ENCODE measurements at regions not wholly inside any gene's neighbourhood (a gene's known extent, or its start where the extent isn't known, plus 50 kb on each side); places are given as distances from the start of the nearest gene placed in this dataset.

DNA sequence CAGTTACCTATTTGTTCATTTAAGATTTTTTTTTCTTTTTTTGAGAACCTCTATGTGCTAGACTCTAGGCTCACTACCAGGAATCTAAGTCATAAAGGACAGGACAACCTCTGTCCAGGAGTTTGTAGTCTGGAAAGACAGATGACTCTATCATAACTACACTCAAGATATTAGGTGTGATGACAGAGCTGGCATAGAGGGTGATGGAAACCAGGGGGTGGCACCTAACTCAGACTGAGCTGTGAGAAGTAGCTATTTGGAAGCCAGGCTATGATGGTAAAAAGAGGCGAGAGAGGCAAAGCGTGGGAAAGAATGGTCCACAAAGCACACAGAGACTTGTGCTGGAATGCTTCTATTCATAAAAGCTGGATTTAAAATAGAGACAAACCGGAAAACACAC, 372.3 kb downstream of the SEC14L1 start:
- Histone ChIP-seq H3K27ac (ENCODE audit: low read depth, low read length) (no peak overlapping the region), H3K9ac (ENCODE audit: low read length) (no peak overlapping the region), H3K4me1 (ENCODE audit: control insufficient read depth, insufficient read depth, low read length) (no peaks in the 10 kb centered on the region), H3K27me3 (ENCODE audit: control insufficient read depth, insufficient read depth, low read length) (no peaks in the 10 kb centered on the region), H3K4me3 (ENCODE audit: low read length) (no peak overlapping the region), H3K36me3 (ENCODE audit: control insufficient read depth, insufficient read depth, low read length) (no peaks in the 10 kb centered on the region)

DNA sequence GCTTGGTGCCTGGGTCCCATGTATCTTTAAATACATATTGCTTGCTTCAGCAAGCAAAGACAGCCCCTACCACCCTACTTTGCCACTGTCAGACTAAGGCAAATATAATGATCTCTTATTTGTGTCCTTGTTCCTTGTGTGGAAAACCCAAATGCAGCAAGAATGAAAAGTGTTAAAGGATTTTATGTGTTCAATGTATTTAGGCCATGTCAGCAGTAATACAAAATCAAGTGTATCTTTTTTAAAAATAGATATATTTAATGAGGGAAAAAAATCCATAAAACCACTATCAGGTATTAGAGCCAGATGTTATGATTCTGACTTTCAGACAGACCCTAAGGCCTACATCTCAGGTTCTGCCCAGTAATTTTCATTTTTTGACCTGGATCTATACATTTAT, 374.5 kb downstream of the SEC14L1 start:
- Histone ChIP-seq H3K27ac (ENCODE audit: low read depth, low read length) (no peak overlapping the region), H3K9ac (ENCODE audit: low read length) (no peak overlapping the region)

GRCh38 chr17:77516902-77517301, 376.1 kb downstream of the SEC14L1 start:
- Histone ChIP-seq H3K4me3 (ENCODE audit: low read length) (no peak overlapping the region), H3K27ac (ENCODE audit: low read depth, low read length) (no peak overlapping the region), H3K36me3 (ENCODE audit: control insufficient read depth, insufficient read depth, low read length) (no peaks in the 10 kb centered on the region), H3K27me3 (ENCODE audit: control insufficient read depth, insufficient read depth, low read length) (no peaks in the 10 kb centered on the region), H3K9ac (ENCODE audit: low read length) (no peak overlapping the region), H3K4me1 (ENCODE audit: control insufficient read depth, insufficient read depth, low read length) (no peaks in the 10 kb centered on the region)

More for the DNA sequence above, 374.5 kb downstream of the SEC14L1 start:
- H3K4me3 ChIP-seq (ENCODE audit: low read length), result no peak overlapping the region
- no peaks in the 10 kb centered on the region for H3K4me1 ChIP-seq (ENCODE audit: control insufficient read depth, insufficient read depth, low read length)
- no peaks in the 10 kb centered on the region for H3K27me3 ChIP-seq (ENCODE audit: control insufficient read depth, insufficient read depth, low read length)
- H3K36me3 ChIP-seq (ENCODE audit: control insufficient read depth, insufficient read depth, low read length), result no peaks in the 10 kb centered on the region

DNA sequence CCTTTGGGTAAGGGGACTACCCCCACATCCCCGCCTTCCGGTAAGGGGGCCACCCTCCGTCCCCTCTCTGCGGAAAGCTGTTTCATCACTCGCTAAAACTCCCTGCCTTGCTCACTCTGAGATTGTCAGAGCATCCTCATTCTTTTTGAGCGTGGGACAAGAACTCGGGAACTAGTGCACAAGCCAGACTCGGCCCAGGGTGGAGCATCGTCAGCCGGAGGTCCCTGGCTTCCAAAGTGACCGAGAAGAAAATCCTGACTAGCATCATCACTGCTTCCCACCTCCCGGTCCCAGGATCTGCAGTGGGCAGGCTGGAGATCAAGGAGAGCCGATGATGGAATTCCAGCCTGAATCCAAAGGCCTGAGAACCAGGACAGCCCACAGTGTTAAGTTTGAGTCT, 380.3 kb downstream of the SEC14L1 start:
- H3K36me3 ChIP-seq (ENCODE audit: control insufficient read depth, insufficient read depth, low read length), result no peaks in the 10 kb centered on the region
- no peak overlapping the region for H3K4me3 ChIP-seq (ENCODE audit: low read length)
- H3K27me3 ChIP-seq (ENCODE audit: control insufficient read depth, insufficient read depth, low read length), result no peaks in the 10 kb centered on the region

GRCh38 chr17:77523540-77523939, 382.8 kb downstream of the SEC14L1 start:
- H3K4me3 ChIP-seq (ENCODE audit: low read length), result no peak overlapping the region
- H3K36me3 ChIP-seq (ENCODE audit: control insufficient read depth, insufficient read depth, low read length), result no peaks in the 10 kb centered on the region
- H3K27ac ChIP-seq (ENCODE audit: low read depth, low read length), result no peak overlapping the region
- H3K9ac ChIP-seq (ENCODE audit: low read length), result no peak overlapping the region
- no peaks in the 10 kb centered on the region for H3K4me1 ChIP-seq (ENCODE audit: control insufficient read depth, insufficient read depth, low read length)
- H3K27me3 ChIP-seq (ENCODE audit: control insufficient read depth, insufficient read depth, low read length), result peaks cover 8% of the 10 kb centered on the region

More for the DNA sequence above, 380.3 kb downstream of the SEC14L1 start:
- no peak overlapping the region for H3K27ac ChIP-seq (ENCODE audit: low read depth, low read length)
- H3K4me1 ChIP-seq (ENCODE audit: control insufficient read depth, insufficient read depth, low read length), result no peaks in the 10 kb centered on the region
- H3K9ac ChIP-seq (ENCODE audit: low read length), result no peak overlapping the region

- Histone ChIP-seq H3K27ac (ENCODE audit: low read depth, low read length) (no peak overlapping the region), H3K9ac (ENCODE audit: low read length) (no peak overlapping the region), H3K4me3 (ENCODE audit: low read length) (no peak overlapping the region), H3K36me3 (ENCODE audit: control insufficient read depth, insufficient read depth, low read length) (no peaks in the 10 kb centered on the region), H3K4me1 (ENCODE audit: control insufficient read depth, insufficient read depth, low read length) (no peaks in the 10 kb centered on the region), H3K27me3 (ENCODE audit: control insufficient read depth, insufficient read depth, low read length) (peaks cover 11% of the 10 kb centered on the region)
These were observed 385.5 kb downstream of the SEC14L1 start for GRCh38 chr17:77526259-77526711.

GRCh38 chr17:77526728-77527350, 386.1 kb downstream of the SEC14L1 start:
- H3K4me3 ChIP-seq (ENCODE audit: low read length), result no peak overlapping the region
- no peak overlapping the region for H3K9ac ChIP-seq (ENCODE audit: low read length)

GRCh38 chr17:77527409-77527808, 386.6 kb downstream of the SEC14L1 start:
- Histone ChIP-seq H3K36me3 (ENCODE audit: control insufficient read depth, insufficient read depth, low read length) (no peaks in the 10 kb centered on the region), H3K4me1 (ENCODE audit: control insufficient read depth, insufficient read depth, low read length) (no peaks in the 10 kb centered on the region), H3K4me3 (ENCODE audit: low read length) (no peak overlapping the region), H3K9ac (ENCODE audit: low read length) (no peak overlapping the region), H3K27ac (ENCODE audit: low read depth, low read length) (no peak overlapping the region), H3K27me3 (ENCODE audit: control insufficient read depth, insufficient read depth, low read length) (peaks cover 11% of the 10 kb centered on the region)

More at GRCh38 chr17:77526728-77527350, 386.1 kb downstream of the SEC14L1 start:
- Histone ChIP-seq H3K36me3 (ENCODE audit: control insufficient read depth, insufficient read depth, low read length) (no peaks in the 10 kb centered on the region), H3K4me1 (ENCODE audit: control insufficient read depth, insufficient read depth, low read length) (no peaks in the 10 kb centered on the region), H3K27me3 (ENCODE audit: control insufficient read depth, insufficient read depth, low read length) (peaks cover 11% of the 10 kb centered on the region), H3K27ac (ENCODE audit: low read depth, low read length) (no peak overlapping the region)

- Histone ChIP-seq H3K27ac (ENCODE audit: low read depth, low read length) (no peak overlapping the region), H3K36me3 (ENCODE audit: control insufficient read depth, insufficient read depth, low read length) (no peaks in the 10 kb centered on the region), H3K27me3 (ENCODE audit: control insufficient read depth, insufficient read depth, low read length) (peaks cover 11% of the 10 kb centered on the region), H3K4me3 (ENCODE audit: low read length) (no peak overlapping the region), H3K4me1 (ENCODE audit: control insufficient read depth, insufficient read depth, low read length) (no peaks in the 10 kb centered on the region), H3K9ac (ENCODE audit: low read length) (no peak overlapping the region)
These were observed 387.2 kb downstream of the SEC14L1 start for GRCh38 chr17:77527836-77528505.

DNA sequence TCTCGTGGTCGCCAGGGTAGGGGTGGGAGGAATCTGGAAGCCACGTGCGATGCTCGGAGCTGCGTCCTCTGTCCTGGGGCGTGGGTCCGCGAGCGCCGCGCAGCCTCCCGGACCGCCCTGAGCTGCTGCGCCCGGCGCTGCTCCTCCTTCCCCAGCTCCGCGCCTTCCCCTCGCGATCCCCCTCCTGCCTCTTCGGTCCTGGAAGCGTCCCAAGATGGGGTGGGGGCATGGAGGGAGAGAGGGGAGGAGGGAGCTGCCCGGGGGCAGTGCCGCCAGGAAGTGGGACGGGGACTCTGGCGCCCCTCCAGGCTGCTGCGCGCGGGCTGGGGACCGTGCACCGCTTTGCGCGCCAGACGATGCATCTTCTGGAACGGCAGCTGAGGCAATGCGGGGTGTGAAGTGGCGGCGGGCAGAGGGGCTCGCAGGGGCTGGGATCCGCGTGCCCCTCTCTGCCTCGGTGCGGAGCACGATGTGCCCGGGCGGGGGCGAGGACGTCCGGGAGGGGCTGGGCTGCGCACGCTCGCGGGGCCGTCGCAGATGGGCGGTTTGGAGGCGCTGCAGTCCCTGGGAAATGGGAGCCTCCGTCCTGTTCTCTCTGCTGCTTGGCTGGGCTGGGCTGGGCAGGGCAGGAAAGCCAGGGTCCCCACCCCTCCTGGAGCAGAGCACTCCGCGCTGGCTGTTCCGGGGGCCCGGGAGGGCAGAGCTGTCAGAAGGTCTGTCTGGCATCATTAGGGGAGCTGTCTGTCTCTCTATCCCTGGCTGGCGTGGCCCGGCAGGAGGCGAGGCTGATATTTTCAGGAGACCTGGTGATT, 388.0 kb downstream of the SEC14L1 start:
- Histone ChIP-seq H3K4me3 (ENCODE audit: low read length) (no peak overlapping the region), H3K27me3 (ENCODE audit: control insufficient read depth, insufficient read depth, low read length) (peaks cover 11% of the 10 kb centered on the region), H3K4me1 (ENCODE audit: control insufficient read depth, insufficient read depth, low read length) (no peaks in the 10 kb centered on the region), H3K27ac (ENCODE audit: low read depth, low read length) (no peak overlapping the region), H3K9ac (ENCODE audit: low read length) (no peak overlapping the region), H3K36me3 (ENCODE audit: control insufficient read depth, insufficient read depth, low read length) (no peaks in the 10 kb centered on the region)

GRCh38 chr17:77529328-77529650, 388.5 kb downstream of the SEC14L1 start:
- H3K4me3 ChIP-seq (ENCODE audit: low read length), result no peak overlapping the region
- H3K27me3 ChIP-seq (ENCODE audit: control insufficient read depth, insufficient read depth, low read length), result peaks cover 11% of the 10 kb centered on the region
- H3K36me3 ChIP-seq (ENCODE audit: control insufficient read depth, insufficient read depth, low read length), result no peaks in the 10 kb centered on the region
- H3K4me1 ChIP-seq (ENCODE audit: control insufficient read depth, insufficient read depth, low read length), result no peaks in the 10 kb centered on the region
- H3K27ac ChIP-seq (ENCODE audit: low read depth, low read length), result no peak overlapping the region
- H3K9ac ChIP-seq (ENCODE audit: low read length), result no peak overlapping the region

DNA sequence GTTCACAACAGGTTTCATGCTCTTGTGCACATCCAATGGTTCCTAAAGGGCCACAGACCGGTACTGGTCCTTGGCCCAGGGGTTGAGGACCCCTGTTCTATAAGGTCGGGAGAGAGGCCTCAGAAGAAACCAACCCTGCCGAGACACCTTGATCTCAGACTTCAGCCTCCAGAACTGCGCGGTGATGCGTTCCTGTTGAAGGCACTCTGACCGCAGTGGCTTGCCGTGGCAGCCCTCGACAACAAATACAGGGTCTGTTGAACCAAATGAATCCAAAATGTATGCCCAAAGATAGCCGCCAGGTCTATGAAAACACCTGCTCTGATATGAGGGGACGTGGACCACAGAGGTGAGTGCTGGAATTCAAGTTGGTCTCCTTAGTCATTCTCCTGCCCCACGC, 389.8 kb downstream of the SEC14L1 start:
- Histone ChIP-seq H3K27me3 (ENCODE audit: control insufficient read depth, insufficient read depth, low read length) (peaks cover 11% of the 10 kb centered on the region), H3K4me3 (ENCODE audit: low read length) (no peak overlapping the region), H3K27ac (ENCODE audit: low read depth, low read length) (no peak overlapping the region), H3K4me1 (ENCODE audit: control insufficient read depth, insufficient read depth, low read length) (no peaks in the 10 kb centered on the region), H3K9ac (ENCODE audit: low read length) (no peak overlapping the region), H3K36me3 (ENCODE audit: control insufficient read depth, insufficient read depth, low read length) (no peaks in the 10 kb centered on the region)
